ENCODE measurements at regions not wholly inside any gene's neighbourhood (a gene's known extent, or its start where the extent isn't known, plus 50 kb on each side); places are given as distances from the start of the nearest gene placed in this dataset.

GRCh38 chr18:53606792-53607191 is 617.7 kb downstream of the MBD2 start:
- Mint-ChIP-seq H3K4me1 (no peaks in the 10 kb centered on the region), H3K27me3 (ENCODE audit: low read depth, poor library complexity) (peaks cover 3% of the 10 kb centered on the region), H3K27ac (no peak overlapping the region), H3K9me3 (no peaks in the 10 kb centered on the region), H3K36me3 (ENCODE audit: low read depth) (no peaks in the 10 kb centered on the region), H3K4me3 (no peak overlapping the region)
- no peak for TF ChIP-seq CTCF (IDR thresholded peaks at IDR 0.05)
- DNase-seq: no peak

GRCh38 chr18:53605198-53605597 is 619.3 kb downstream of the MBD2 start:
- Mint-ChIP-seq H3K36me3 (ENCODE audit: low read depth) (no peaks in the 10 kb centered on the region), H3K27me3 (ENCODE audit: low read depth, poor library complexity) (peaks cover 3% of the 10 kb centered on the region), H3K4me3 (no peak overlapping the region), H3K4me1 (no peaks in the 10 kb centered on the region), H3K9me3 (no peaks in the 10 kb centered on the region), H3K27ac (no peak overlapping the region)
- no peak for DNase-seq
- no peak for TF ChIP-seq CTCF (IDR thresholded peaks at IDR 0.05)

- no peaks in the 10 kb centered on the region for H3K27me3 Mint-ChIP-seq (ENCODE audit: low read depth, poor library complexity)
- no peak overlapping the region for H3K27ac Mint-ChIP-seq
- no peak for DNase-seq
- H3K4me3 Mint-ChIP-seq: no peak overlapping the region
- no peaks in the 10 kb centered on the region for H3K36me3 Mint-ChIP-seq (ENCODE audit: low read depth)
- TF ChIP-seq CTCF (IDR thresholded peaks at IDR 0.05): no peak
- H3K4me1 Mint-ChIP-seq: no peaks in the 10 kb centered on the region
- no peaks in the 10 kb centered on the region for H3K9me3 Mint-ChIP-seq
Measured at GRCh38 chr18:53603276-53603675, 621.2 kb downstream of the MBD2 start.

GRCh38 chr18:53601344-53601743 is 623.1 kb downstream of the MBD2 start:
- Mint-ChIP-seq H3K9me3 (no peaks in the 10 kb centered on the region), H3K27me3 (ENCODE audit: low read depth, poor library complexity) (no peaks in the 10 kb centered on the region), H3K4me1 (no peaks in the 10 kb centered on the region), H3K36me3 (ENCODE audit: low read depth) (no peaks in the 10 kb centered on the region), H3K4me3 (no peak overlapping the region), H3K27ac (no peak overlapping the region)
- no peak for DNase-seq
- no peak for TF ChIP-seq CTCF (IDR thresholded peaks at IDR 0.05)

GRCh38 chr18:53586923-53587322 is 637.5 kb downstream of the MBD2 start:
- Mint-ChIP-seq H3K9me3 (peaks cover 3% of the 10 kb centered on the region), H3K36me3 (ENCODE audit: low read depth) (no peaks in the 10 kb centered on the region), H3K4me3 (no peak overlapping the region), H3K27me3 (ENCODE audit: low read depth, poor library complexity) (peaks cover 5% of the 10 kb centered on the region), H3K27ac (no peak overlapping the region), H3K4me1 (no peaks in the 10 kb centered on the region)
- TF ChIP-seq CTCF (IDR thresholded peaks at IDR 0.05): no peak
- no peak for DNase-seq

Data from nephron progenitor cell (in vitro differentiated cells).